ENCODE measurements at regions not wholly inside any gene's neighbourhood (a gene's known extent, or its start where the extent isn't known, plus 50 kb on each side); places are given as distances from the start of the nearest gene placed in this dataset.

DNA sequence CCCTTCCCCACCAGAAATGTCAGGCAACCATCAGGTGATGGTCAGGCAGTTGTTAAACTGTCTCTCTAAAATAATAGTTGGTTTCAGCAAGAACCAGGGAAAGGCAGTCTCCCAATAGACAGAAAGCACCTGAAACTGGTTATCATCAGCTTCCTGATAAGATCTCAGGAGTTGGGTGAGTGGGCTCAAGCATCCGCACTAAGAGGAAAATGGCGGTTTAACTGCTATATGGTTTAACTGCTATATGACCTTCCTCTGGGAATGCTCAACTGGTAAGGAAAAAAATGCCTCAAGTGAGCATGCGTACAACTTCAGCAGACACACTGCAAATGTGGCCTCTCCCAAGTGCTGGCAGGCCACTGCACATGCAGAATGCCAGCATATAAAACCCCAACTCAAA lies 240.8 kb upstream of the CMC1 start:
- TF ChIP-seq YY1 (IDR thresholded peaks at IDR 0.05; ENCODE audit: insufficient read depth, insufficient read length) (no peak), SUZ12 (IDR thresholded peaks at IDR 0.05; ENCODE audit: extremely low read depth, insufficient read depth, insufficient read length) (no peak), ZNF274 (IDR thresholded peaks at IDR 0.05; ENCODE audit: low read depth, low read length) (no peak)
- H3K9me3 ChIP-seq (ENCODE audit: insufficient read depth, low read length): peaks cover 21% of the 10 kb centered on the region
- DNase-seq (ENCODE audit: low read depth, low spot score): no peak
- H3K9ac ChIP-seq (ENCODE audit: insufficient read length, low read depth): no peak overlapping the region
- no peaks in the 10 kb centered on the region for H3K27me3 ChIP-seq (ENCODE audit: insufficient read depth, insufficient read length)
- H3K36me3 ChIP-seq (ENCODE audit: insufficient read depth, insufficient read length, low read length): no peaks in the 10 kb centered on the region
- H3K4me1 ChIP-seq (ENCODE audit: insufficient read depth, insufficient read length): no peaks in the 10 kb centered on the region
- H3K4me3 ChIP-seq (ENCODE audit: insufficient read length, low read depth): no peak overlapping the region

DNA sequence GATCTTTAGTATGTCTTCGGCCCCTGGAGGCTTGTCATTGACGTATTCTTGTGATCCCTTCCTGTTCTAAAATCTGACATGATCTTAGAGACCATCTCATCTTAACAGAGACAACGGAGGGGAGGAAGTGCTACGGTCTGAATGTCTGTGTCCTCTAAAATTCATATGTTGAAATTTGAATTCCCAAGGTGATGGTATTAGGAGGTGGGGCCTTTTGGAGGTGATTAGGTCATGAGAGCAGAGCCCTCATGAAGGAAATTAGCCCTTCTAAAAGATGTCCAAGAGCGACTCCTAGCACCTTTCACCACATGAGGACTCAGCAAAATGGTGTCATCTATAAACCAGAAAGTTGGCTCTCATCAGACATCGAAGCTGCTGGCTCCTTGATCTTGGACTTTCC lies 233.2 kb upstream of the CMC1 start:
- no peaks in the 10 kb centered on the region for H3K4me1 ChIP-seq (ENCODE audit: insufficient read depth, insufficient read length)
- no peak overlapping the region for H3K4me3 ChIP-seq (ENCODE audit: insufficient read length, low read depth)
- no peak for DNase-seq (ENCODE audit: low read depth, low spot score)
- H3K9me3 ChIP-seq (ENCODE audit: insufficient read depth, low read length): peaks cover 13% of the 10 kb centered on the region
- H3K27me3 ChIP-seq (ENCODE audit: insufficient read depth, insufficient read length): no peaks in the 10 kb centered on the region
- no peak overlapping the region for H3K9ac ChIP-seq (ENCODE audit: insufficient read length, low read depth)
- H3K36me3 ChIP-seq (ENCODE audit: insufficient read depth, insufficient read length, low read length): peaks cover 3% of the 10 kb centered on the region
- no peak for TF ChIP-seq SUZ12 (IDR thresholded peaks at IDR 0.05; ENCODE audit: extremely low read depth, insufficient read depth, insufficient read length)
- TF ChIP-seq YY1 (IDR thresholded peaks at IDR 0.05; ENCODE audit: insufficient read depth, insufficient read length): no peak
- no peak for TF ChIP-seq ZNF274 (IDR thresholded peaks at IDR 0.05; ENCODE audit: low read depth, low read length)

DNA sequence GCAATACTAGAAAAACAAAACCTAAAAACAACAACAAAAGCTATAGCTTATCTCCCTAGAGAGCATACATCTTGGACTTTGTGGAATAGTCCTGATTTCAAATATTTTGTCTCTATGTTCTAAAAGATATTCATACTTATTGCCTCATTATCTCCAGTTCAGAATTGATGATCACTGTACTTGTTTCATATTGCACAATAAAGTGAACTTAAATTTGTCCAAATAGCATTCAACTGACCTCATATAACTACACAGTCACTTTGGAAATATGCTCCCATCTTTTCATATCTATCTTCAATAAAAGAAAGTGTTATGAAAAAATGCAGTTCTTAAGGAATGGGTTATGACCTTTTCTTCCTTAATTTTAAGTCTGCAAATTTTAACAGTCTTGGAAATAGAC lies 228.6 kb upstream of the CMC1 start:
- DNase-seq (ENCODE audit: low read depth, low spot score): no peak
- no peaks in the 10 kb centered on the region for H3K4me1 ChIP-seq (ENCODE audit: insufficient read depth, insufficient read length)
- no peak overlapping the region for H3K9ac ChIP-seq (ENCODE audit: insufficient read length, low read depth)
- TF ChIP-seq SUZ12 (IDR thresholded peaks at IDR 0.05; ENCODE audit: extremely low read depth, insufficient read depth, insufficient read length) (no peak), ZNF274 (IDR thresholded peaks at IDR 0.05; ENCODE audit: low read depth, low read length) (no peak), YY1 (IDR thresholded peaks at IDR 0.05; ENCODE audit: insufficient read depth, insufficient read length) (no peak)
- H3K4me3 ChIP-seq (ENCODE audit: insufficient read length, low read depth): no peak overlapping the region
- H3K36me3 ChIP-seq (ENCODE audit: insufficient read depth, insufficient read length, low read length): peaks cover 3% of the 10 kb centered on the region
- H3K27me3 ChIP-seq (ENCODE audit: insufficient read depth, insufficient read length): no peaks in the 10 kb centered on the region
- H3K9me3 ChIP-seq (ENCODE audit: insufficient read depth, low read length): no peaks in the 10 kb centered on the region

DNA sequence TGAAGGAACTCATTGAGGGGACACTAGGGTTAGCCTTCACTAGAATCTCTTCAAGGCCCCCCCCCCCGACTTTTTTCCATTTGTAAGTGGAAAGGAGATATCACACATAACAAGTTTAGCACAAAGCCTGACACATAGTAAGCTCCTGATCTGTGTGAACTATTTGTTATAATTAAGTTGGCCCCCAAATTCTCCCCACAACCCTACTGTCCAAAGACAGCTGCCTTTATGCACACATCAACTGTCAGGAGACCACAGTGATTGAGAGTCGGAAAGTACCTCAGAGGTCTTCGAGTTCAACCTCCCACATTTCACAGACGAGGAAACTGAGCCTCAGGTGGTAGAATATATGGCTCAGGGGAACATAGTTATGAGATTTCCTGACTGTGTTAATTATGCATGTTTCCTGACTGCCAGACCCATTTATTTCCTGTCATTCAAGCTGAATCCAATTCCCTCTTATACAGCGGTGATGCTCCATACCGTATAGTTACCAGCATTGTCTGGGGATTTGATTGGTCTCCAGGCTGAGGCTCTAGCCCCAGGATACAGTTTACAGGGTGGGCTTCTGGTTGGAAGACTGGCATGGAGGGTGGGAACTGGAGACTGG lies 227.4 kb upstream of the CMC1 start:
- H3K9ac ChIP-seq (ENCODE audit: insufficient read length, low read depth): no peak overlapping the region
- H3K27me3 ChIP-seq (ENCODE audit: insufficient read depth, insufficient read length): no peaks in the 10 kb centered on the region
- no peaks in the 10 kb centered on the region for H3K4me1 ChIP-seq (ENCODE audit: insufficient read depth, insufficient read length)
- H3K4me3 ChIP-seq (ENCODE audit: insufficient read length, low read depth): no peak overlapping the region
- H3K9me3 ChIP-seq (ENCODE audit: insufficient read depth, low read length): no peaks in the 10 kb centered on the region
- DNase-seq (ENCODE audit: low read depth, low spot score): no peak
- no peak for TF ChIP-seq YY1 (IDR thresholded peaks at IDR 0.05; ENCODE audit: insufficient read depth, insufficient read length)
- H3K36me3 ChIP-seq (ENCODE audit: insufficient read depth, insufficient read length, low read length): peaks cover 3% of the 10 kb centered on the region

DNA sequence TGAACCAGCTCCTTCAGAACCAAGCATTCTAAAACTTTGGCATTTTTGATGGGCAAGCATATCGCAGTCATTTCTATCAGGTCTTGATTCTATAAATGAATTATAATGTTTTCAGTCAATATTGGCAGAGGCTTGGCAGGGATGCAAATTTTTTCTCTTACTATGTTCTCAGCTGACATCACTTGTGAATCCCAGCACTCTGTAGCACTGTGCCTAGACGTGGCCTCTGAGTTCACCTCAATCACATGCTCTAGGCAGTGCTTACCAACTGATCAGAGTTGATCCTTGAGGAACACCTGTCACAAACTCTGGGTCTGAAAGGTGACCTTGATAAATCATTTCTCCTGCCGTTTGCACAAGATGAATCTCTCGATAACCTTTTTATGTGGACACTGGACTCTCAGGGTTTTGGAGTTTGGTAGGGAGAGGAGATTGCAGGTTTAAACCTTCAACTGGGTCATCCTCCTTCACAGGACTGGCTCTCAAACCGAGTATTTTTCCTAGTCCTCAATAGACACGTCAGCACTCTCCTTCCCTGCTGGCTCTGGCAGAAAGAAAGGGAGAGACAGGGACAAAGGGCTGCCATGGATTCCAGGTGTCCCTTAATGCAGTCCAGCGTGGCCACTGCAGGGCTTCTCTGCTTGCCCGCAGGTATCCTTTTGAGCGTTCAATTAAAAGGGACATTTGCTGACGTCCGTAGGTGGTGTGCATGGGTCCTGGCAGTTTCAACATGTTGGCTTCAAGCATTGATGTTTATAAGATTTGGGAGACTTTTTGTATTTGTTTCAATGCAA lies 222.3 kb upstream of the CMC1 start:
- Histone ChIP-seq H3K4me1 (ENCODE audit: insufficient read depth, insufficient read length) (no peaks in the 10 kb centered on the region), H3K9me3 (ENCODE audit: insufficient read depth, low read length) (peaks cover 5% of the 10 kb centered on the region; the same call in 1 of the 2 replicates), H3K27me3 (ENCODE audit: insufficient read depth, insufficient read length) (no peaks in the 10 kb centered on the region), H3K9ac (ENCODE audit: insufficient read length, low read depth) (no peak overlapping the region), H3K4me3 (ENCODE audit: insufficient read length, low read depth) (no peak overlapping the region), H3K36me3 (ENCODE audit: insufficient read depth, insufficient read length, low read length) (no peaks in the 10 kb centered on the region)
- no peak for DNase-seq (ENCODE audit: low read depth, low spot score)
- TF ChIP-seq YY1 (IDR thresholded peaks at IDR 0.05; ENCODE audit: insufficient read depth, insufficient read length) (no peak), ZNF274 (IDR thresholded peaks at IDR 0.05; ENCODE audit: low read depth, low read length) (no peak), SUZ12 (IDR thresholded peaks at IDR 0.05; ENCODE audit: extremely low read depth, insufficient read depth, insufficient read length) (no peak)

DNA sequence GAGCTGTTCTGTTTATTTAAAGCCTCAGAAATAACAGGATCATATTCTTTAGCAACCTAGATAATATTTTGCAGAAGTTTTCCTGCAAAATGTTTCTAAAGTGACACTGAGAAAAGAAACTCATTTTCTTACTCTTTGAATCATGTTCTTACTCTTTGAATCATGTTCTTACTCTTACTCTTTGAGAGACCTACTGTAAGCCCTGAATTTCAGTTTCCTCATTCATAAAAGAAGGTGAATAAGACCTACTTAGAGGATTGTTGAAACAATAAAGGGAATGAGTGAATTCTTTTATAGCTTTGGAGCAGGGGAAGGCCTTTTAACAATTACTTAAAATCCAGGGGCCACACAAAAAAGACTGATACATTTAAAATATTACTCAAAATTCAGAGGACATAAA lies 221.7 kb upstream of the CMC1 start:
- Histone ChIP-seq H3K4me3 (ENCODE audit: insufficient read length, low read depth) (no peak overlapping the region), H3K9me3 (ENCODE audit: insufficient read depth, low read length) (peaks cover 11% of the 10 kb centered on the region; the same call in 1 of the 2 replicates), H3K36me3 (ENCODE audit: insufficient read depth, insufficient read length, low read length) (no peaks in the 10 kb centered on the region), H3K4me1 (ENCODE audit: insufficient read depth, insufficient read length) (no peaks in the 10 kb centered on the region), H3K9ac (ENCODE audit: insufficient read length, low read depth) (no peak overlapping the region), H3K27me3 (ENCODE audit: insufficient read depth, insufficient read length) (no peaks in the 10 kb centered on the region)
- TF ChIP-seq YY1 (IDR thresholded peaks at IDR 0.05; ENCODE audit: insufficient read depth, insufficient read length) (no peak), ZNF274 (IDR thresholded peaks at IDR 0.05; ENCODE audit: low read depth, low read length) (no peak), SUZ12 (IDR thresholded peaks at IDR 0.05; ENCODE audit: extremely low read depth, insufficient read depth, insufficient read length) (no peak)
- no peak for DNase-seq (ENCODE audit: low read depth, low spot score)

DNA sequence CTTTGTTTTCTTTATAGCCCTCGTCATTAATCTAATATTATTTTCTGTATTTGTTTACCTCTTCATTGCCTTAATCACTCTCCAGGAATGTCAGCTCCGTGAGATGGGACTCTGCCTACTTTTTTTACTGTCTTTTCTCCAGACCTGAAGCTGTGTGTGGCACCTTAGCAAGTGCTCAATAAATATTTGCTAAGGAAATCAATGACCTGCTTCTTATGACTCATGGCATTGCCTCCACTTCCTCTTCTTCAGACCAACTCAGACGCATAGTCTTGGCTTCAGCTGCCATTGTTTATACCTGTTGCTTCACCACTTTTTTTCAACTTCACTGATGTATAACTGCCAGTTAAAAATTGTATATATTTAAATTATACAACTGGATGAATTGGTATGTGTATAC lies 218.5 kb upstream of the CMC1 start:
- Histone ChIP-seq H3K4me1 (ENCODE audit: insufficient read depth, insufficient read length) (no peaks in the 10 kb centered on the region), H3K9ac (ENCODE audit: insufficient read length, low read depth) (no peak overlapping the region), H3K9me3 (ENCODE audit: insufficient read depth, low read length) (peaks cover 26% of the 10 kb centered on the region), H3K4me3 (ENCODE audit: insufficient read length, low read depth) (no peak overlapping the region), H3K36me3 (ENCODE audit: insufficient read depth, insufficient read length, low read length) (no peaks in the 10 kb centered on the region), H3K27me3 (ENCODE audit: insufficient read depth, insufficient read length) (no peaks in the 10 kb centered on the region)
- no peak for TF ChIP-seq ZNF274 (IDR thresholded peaks at IDR 0.05; ENCODE audit: low read depth, low read length)
- DNase-seq (ENCODE audit: low read depth, low spot score): no peak

Data from NT2/D1 (cell line).